Sigmoid colon (tissue), 4 donors: ENCODE measurements at regions not wholly inside any gene's neighbourhood (a gene's known extent, or its start where the extent isn't known, plus 50 kb on each side); places are given as distances from the start of the nearest gene placed in this dataset.

Experiments
- EP300 ChIP-seq, 4 donors: sonication (generic); formaldehyde crosslinking; IDR thresholded peaks; one replicate each; pipeline ENCODE4 v1.6.1; 2017; ENCODE audit warnings: antibody characterized with exemption in 4 of 4
- POLR2A ChIP-seq, 2 donors: fragments of 450-650 bp; IDR thresholded peaks; one replicate each; pipeline ENCODE4 v1.6.1; 2016; ENCODE audit warnings: antibody characterized with exemption in 2 of 2, mild to moderate bottlenecking in 2 of 2, moderate library complexity in 2 of 2
- TF ChIP-seq, protein P1 (sequence below), 4 experiments: fragments of 450-650 bp in 3 of 4; fragments of 200-600 bp in 1 of 4; IDR thresholded peaks; one replicate each; pipeline ENCODE4 v1.5.1; 2016 to 2019; ENCODE audit warnings: antibody characterized with exemption in 4 of 4, mild to moderate bottlenecking in 3 of 4, moderate library complexity in 2 of 4

DNA sequence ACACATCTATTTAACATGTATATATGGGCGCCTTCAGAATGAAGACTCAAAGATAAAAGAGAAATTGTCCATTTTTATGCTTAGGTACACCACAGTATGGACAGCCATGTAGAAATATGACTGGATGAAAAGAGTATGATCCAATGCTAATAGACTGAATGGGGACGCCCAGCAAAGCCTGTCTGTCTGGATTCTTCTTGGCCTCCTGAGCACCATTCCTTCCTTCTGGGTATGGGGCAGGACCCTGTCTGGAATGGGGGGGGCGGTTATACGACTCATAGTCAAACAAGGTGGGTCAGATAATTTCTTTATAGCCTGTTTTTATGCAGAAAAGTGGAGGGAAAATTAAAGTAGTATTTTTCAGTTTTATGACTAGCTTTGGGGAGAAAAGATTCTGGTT lies 81.2 kb upstream of the ABCD3 start:
- no peak for TF ChIP-seq EP300 (IDR thresholded peaks at IDR 0.05)
- TF ChIP-seq, protein P1, sequence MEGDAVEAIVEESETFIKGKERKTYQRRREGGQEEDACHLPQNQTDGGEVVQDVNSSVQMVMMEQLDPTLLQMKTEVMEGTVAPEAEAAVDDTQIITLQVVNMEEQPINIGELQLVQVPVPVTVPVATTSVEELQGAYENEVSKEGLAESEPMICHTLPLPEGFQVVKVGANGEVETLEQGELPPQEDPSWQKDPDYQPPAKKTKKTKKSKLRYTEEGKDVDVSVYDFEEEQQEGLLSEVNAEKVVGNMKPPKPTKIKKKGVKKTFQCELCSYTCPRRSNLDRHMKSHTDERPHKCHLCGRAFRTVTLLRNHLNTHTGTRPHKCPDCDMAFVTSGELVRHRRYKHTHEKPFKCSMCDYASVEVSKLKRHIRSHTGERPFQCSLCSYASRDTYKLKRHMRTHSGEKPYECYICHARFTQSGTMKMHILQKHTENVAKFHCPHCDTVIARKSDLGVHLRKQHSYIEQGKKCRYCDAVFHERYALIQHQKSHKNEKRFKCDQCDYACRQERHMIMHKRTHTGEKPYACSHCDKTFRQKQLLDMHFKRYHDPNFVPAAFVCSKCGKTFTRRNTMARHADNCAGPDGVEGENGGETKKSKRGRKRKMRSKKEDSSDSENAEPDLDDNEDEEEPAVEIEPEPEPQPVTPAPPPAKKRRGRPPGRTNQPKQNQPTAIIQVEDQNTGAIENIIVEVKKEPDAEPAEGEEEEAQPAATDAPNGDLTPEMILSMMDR (IDR thresholded peaks at IDR 0.05), result no peak
- TF ChIP-seq POLR2A (IDR thresholded peaks at IDR 0.05), result no peak
